ENCODE measurements at regions not wholly inside any gene's neighbourhood (a gene's known extent, or its start where the extent isn't known, plus 50 kb on each side); places are given as distances from the start of the nearest gene placed in this dataset.
A peak's percentile ranks its signal among the peaks of the same experiment; 100 is the strongest.

DNA sequence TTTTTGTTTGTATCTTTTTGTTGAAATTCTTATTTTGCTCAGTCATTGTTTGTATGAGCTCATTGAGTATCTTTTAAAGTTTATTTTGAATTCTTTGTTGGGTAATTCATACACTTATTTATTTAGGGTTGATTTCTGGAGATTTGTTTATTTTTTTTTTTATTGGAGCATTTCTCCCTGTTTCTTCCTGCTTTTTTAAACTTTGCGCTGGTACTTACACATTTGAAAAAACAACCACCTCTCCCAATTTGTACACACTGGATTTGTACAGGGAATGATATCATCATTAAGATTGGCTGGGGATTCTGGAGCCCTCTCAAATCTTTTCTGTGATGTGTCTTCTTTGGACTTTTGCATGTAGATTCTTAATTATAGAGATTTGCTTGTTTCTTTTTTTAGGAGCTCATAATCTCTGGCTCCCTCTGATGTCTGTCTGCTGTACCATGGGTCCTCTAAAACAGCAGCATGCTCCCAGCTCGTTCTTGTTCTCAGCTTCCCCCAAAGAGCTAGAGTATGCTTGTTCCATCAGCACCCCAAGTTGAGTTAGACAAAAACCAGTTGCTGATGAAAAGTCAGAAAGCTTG, 310.7 kb downstream of the DUSP10 start:
- DNase-seq (ENCODE audit: low read depth), result no peak

DNA sequence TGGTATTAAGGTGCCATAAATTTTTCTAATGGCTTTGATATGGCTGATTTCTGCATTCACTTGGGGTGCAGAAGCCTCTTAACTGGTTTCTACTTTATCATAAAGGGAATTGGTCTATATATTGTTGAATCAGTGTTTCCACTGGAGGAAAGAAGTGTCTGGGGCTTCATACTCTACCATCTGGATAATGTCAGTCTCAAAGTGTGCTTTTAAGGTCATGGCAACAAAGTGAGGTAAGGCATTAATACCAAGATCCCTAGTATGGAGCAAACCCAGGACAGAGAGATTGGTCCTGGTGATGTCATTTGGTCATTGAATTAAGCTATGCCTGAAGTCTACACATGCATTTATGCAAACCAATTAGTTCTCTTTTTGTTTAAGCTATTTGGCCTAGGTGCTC, 309.9 kb downstream of the DUSP10 start:
- no peak for DNase-seq (ENCODE audit: low read depth)

DNA sequence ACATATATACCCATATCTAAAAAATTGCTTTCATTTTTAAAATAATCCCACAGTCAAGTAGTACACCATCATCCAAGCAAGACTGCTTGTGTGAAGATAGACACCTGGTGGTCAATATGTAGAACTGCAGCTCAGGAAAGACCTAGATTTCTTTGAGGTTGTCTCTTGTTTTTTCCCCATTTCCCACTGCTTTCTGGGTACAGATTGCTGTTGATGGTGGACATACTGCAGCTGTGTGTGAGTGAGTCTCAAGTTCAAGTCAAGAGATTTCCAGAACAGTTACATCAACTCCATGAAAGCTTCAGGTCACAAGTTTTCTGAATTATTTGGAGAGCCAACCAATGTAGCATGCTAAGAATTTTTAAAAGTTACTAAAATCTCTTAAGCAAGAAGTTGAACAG, 306.4 kb downstream of the DUSP10 start:
- no peak for DNase-seq (ENCODE audit: low read depth)

DNA sequence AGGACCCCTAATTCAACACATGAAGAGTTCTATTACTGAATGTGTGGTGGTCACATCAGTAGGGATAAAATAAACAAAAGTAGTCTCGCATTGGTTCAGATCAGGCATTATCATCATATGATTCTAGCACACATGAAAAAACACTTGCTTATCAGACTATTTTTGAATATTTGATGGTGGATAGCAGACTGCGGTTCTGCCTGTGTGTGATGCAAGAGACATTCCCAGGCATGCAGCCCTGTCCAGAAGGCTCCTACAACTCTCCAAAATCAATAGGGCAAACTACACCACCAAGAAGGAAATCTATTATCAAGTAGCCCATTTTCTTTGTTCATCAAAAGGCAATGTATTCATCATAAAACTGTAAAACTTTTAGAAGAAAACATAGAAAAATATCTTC, 304.7 kb downstream of the DUSP10 start:
- no peak for DNase-seq (ENCODE audit: low read depth)

DNA sequence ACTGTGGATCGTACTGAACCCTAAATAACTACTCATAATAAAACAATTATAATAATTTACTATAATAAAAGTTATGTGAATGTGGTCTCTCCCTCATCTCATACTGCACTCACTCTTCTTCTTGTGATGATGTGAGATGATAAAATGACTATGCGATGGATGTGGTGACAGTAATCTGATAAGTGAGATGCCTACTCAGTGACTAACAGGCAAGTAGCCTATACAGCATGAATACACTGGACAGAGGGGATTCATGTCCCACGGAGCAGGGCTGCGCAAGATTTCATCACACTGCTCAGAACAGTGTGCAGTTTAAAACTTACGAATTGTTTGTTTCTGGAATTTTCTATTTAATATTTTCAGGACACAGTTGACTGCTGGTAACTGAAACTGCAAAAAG, 304.0 kb downstream of the DUSP10 start:
- DNase-seq (ENCODE audit: low read depth), result no peak

DNA sequence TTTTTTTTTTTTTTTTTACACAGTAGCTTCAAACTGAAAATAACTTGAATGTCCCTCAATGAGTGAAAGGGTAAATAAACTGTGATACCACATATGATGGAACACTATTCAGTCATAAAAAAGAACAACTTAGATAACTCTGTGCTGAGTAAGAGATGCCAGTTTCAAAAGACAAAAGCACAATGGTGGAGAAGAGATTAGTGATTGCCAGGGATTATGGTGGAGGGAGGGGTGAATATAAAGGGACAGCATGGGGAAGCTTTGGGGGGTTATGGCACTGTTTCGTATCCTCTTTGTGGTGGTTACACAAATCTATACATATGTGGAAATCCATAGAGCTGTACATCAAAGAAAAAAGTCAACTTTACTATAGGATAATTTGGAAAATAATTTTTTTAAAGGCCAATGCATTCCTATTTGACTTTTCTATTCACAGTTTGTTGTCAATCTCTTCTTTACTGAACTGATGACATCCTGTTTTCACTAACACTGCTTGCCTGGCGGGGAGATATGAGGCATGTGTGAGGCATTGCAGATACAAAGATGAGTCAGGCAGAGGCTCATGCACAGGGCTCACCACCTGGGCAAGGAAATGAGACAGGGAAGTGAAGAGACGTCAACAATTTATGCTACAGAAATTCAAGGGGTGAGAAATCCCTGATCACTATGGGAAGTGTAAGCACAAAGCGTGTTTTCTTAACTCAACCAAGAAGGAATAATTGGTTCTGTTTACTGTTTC, 302.7 kb downstream of the DUSP10 start:
- DNase-seq (ENCODE audit: low read depth), result peak; percentile 56

DNA sequence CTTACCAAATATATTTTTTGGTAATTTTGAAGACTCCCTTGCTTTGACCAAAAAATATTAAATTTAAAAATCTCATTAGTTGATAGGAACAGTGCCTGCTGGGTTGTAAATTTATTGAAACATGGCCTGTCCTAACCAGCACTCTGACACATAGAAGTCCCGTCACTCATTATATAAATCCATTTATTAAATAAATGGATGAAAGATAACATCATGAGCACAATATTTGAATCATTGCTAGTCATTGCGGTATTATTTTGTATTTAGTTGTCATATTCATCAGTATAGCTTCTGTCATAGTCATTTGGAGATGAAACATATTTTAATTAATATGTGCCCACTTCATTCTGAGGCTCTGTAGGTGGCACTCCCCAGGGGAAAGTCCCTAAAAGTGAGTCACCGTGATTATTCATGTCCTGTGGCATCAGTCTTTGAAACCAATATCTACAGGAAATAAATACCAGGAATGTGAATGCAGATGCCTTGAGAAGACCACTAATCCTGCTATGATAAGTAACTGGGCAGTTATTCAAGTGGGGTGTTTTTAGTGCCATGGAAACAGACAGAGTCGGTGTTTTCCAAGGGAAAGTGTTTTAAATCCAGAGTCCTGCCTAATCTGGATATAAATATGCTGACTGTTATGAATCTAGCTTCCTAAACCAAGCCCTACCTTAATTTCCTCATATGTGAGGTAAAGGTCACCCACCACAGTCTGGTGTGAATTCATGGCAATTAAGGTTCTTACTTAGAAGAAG, 302.0 kb downstream of the DUSP10 start:
- DNase-seq (ENCODE audit: low read depth), result peak; percentile 45

DNA sequence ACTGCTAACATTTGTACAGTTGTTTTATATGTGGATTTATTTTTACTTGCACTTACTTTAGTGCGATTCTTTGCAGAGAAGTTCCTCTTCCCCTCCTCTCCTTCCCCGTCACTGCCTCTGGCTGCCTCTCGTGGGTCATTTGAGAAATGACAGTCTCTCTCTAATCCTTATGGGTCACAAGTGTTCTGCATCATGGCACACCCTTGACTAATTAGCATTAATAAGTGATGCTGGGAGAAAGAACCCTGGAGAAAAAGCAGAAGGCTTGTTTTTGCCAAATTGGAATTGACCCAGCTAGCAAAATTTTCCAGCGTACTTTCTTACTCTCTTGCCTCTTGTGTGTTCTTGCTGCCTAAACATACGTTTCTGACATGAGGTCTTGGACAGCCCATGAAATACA, 301.2 kb downstream of the DUSP10 start:
- DNase-seq (ENCODE audit: low read depth), result no peak

DNA sequence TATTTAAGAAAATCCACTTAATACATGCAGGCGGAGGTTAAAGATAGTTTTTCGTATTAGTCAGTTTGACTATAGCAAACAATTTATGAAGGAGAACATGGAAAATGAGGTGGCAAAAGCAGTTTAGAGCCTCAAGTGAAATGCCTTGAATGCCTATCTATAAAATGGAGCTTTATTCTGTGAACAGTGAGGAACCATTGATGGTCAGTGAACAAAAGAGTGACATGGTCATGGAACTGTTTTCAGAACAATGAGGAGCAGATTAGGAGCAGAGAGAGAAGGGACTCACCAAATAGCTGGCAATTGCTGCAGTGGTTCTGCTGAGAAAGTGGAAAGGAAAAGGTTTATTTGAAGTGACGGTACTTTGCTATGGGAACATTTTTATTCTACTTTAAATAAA, 299.8 kb downstream of the DUSP10 start:
- DNase-seq (ENCODE audit: low read depth), result no peak

DNA sequence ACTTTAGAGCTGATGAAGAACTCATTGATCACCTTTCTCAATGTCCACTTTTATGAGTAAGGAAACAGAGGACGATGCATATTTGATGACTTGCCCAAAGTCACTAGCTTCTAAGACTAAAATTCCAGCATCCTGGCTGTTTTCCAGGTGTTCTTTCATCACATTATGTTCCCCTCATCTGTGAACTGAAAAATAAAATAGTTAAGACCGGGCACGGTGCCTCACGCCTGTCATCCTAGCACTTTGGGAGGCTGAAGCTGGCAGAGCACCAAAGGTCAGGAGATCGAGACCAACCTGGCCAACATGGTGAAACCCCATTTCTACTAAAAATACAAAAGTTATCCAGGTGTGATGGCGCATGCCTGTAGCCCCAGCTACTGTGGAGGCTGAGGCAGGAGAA, 297.5 kb downstream of the DUSP10 start:
- DNase-seq (ENCODE audit: low read depth), result no peak

DNA sequence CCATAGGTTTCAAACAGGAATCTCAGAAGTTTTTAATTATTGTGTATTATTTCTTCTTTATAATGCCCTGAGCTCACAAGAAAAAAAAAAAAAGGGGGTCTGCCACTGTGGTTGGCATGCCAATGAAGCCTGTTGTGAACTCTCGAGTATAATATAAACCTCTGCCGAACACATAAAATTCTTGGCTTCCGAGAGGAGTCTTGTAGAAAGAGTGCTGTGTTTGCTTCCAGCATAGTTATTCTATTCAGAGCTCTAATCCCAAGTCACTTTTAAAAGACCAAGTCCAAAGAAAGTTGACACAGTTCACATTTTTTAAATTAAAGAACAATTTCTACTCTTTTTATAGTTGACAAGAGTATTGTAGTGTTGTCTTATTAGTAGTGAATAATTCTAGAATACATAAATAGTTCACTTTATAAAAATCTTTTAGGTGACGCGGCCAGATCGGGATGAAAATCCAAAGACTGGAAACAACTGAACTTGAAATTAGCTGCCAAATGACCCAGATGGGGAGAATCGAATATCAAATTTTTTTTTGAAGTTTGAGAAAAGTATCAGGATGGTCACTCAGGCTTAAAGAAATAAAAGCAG, 293.2 kb downstream of the DUSP10 start:
- DNase-seq (ENCODE audit: low read depth), result no peak

DNA sequence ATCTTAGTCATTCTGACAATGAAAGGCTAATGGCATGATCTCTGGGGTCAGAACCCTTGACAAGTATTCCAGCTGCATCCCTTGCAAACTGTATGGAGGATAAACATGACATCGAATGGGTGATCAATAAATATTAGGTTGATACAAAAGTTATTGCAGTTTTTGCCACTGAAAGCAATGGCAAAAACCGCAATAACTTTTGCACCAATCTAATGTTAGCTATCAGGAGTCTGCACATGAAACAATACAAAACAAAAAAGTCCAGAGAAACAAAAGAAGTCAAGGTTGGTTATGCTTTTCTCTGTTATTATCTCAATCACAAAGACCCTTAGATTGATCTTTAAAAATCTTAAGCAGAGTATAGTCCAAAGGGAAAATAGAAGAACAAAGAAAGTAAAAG, 292.7 kb downstream of the DUSP10 start:
- DNase-seq (ENCODE audit: low read depth), result no peak

DNA sequence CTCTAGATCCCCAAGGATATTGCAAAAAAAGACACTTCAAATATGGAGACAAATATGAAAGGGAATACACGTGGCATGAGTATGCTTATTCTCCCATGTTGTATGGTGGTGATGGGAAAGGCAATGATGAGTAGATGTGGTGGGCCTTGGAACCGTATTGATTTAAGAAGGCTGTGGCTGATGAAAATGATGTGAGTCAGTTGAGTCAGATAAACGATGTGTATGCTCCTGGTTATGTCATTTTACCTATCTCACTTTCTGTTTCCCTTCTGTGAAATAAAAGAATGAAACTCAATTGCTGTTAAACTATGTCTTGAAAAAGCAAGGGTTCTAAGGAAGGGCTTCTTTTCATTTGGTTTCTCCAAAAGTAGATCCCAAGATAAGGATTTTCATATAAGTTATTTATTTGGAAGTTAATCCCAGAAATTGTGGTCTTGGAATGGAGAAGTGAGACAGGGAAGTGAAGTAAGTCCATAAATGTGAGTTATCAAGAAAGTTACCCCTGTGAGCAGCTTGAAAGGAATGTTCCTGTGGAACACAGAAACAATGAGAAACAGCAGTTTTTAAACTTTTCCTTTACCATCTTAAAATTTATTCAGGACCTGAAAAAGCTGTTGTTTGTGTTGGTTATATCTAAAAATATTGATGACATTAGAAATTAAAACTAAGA, 292.0 kb downstream of the DUSP10 start:
- DNase-seq (ENCODE audit: low read depth), result no peak

DNA sequence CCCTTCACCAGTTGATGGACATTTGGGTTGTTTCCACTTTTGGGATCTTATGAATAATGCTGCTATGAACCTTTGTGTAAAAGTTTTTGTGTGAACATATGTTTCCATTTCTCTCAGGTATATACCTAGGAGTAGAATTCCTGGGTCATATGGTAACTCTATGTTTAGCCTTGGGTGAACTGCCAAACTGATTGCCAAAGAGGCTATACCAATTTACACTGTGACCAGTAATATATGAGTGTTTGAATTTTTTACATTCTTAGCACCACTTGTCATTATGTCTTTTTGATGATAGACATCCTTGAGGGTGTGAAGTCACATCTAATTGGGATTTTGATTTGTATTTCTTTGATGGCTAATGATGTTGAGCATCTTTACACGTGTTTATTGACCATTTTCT, 290.1 kb downstream of the DUSP10 start:
- DNase-seq (ENCODE audit: low read depth), result no peak

DNA sequence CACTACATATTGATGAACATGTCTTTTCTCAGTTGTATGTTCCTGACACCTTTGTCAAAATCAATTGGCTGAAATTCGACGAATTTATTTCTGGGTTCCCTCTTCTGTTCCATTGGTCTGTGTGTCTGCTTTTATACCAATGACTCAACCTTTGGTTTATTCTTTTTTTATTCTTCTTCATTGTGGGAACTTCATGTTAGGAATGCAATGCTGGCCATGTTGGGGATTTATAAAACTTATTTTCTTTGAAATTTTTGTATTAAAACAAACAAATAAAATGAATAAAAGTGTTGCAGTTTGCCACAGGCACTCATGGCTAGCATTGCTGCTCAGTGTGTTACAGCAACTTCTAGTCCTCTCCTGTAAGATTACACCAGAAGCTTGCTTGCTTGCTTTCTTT, 287.8 kb downstream of the DUSP10 start:
- no peak for DNase-seq (ENCODE audit: low read depth)

DNA sequence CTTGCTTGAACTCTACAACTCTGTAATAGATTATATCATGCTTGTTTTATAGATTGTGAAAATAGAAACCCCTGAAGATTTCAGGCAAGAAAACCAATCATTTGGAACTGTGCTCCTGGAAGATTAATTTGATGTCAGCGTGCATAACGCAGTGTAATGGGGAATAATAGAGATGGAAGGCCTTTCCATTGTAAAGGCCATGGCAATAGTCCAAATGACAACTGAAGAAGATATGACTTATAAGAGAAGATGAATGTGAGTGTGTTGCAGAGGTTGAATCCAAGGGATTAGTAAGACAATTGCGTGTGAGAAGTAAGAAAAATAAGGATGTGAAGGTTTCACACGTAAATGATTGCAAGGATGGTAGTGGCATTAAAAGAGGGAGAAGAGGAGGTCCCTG, 285.0 kb downstream of the DUSP10 start:
- DNase-seq (ENCODE audit: low read depth), result no peak

DNA sequence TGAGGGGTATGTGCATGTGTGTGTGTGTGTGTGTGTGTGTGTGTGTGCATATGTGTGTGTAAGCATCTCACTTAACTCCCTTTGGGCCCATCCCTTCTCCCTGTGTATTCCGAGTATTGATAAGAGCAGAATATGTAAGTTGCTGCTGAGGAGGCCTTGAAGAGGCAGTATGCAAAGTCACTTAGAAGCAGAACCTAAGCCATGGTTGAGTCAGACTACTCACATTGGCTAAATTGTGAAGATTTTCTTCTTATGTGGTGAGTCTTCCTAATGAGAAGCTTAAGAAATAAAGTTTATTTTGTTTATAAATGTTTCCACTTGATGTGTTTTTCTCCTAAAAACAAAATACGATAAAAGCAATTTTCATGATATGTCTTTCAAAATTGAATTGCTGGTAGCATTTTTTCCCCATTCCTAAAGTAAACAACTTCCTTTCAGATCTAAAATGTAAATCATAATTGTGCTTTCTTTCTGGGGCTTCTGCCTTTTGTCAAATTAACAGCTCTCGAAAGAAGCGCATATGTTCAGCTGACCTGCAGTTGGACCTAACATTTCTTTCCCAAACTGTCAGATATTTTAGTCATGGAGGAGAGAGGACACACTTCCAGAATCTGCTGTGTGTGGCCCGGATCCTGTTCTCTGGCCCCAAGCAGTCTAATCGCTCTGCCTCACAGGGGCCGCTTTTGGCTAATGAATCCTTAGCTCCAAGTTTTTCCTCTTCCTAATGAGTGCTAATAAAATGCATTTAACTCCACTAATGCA, 284.0 kb downstream of the DUSP10 start:
- no peak for DNase-seq (ENCODE audit: low read depth)

DNA sequence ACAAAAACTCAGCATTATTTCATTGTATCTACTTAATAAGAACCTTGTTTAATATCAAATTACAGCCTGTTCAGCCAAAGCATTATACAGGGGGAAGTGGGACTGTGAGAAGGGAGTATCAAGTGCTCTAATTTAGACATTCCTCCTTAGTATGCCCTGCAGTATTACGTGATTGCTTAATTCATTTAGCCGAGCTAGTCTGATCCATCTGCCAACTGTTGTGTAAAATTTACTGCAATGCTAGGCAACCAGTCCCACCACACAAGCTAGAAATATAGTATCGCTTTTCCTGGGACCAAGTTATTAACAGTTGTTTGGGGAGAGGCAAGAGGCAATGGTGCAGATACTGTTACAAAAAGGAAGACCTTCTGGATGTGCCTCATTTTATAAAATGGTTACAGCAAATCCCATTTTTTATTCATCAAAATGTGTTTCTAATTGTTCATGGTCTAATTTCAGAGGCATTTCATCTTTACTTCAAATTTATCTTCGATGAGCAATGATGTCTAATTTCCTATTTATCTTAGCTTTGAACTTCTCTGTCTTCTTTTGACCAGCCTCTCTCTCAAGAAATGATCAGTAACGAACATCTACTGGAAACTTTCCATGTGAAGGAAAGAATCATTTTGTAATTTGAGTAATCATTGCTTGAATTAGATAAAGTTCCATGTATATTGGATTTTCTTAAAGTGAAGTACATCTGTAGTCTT, 283.3 kb downstream of the DUSP10 start:
- no peak for DNase-seq (ENCODE audit: low read depth)

DNA sequence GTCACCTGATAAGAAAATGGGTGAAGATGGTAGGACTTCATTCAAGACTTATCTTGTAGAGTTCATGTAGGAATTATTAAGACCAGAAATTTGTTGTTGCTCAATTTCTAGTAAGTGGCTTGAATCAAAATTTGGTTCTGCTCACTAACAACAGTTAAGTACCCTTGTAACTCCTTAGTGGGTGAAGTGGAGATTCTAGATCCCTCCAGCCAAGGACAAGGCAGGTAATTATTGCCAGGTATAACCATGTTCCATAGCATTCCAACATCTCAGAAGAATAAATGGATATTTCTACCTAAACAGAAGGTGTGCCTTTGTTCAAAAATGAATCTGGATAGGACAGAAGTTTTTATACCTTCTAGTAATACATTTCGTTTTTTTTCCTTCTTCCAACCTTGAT, 282.3 kb downstream of the DUSP10 start:
- no peak for DNase-seq (ENCODE audit: low read depth)

DNA sequence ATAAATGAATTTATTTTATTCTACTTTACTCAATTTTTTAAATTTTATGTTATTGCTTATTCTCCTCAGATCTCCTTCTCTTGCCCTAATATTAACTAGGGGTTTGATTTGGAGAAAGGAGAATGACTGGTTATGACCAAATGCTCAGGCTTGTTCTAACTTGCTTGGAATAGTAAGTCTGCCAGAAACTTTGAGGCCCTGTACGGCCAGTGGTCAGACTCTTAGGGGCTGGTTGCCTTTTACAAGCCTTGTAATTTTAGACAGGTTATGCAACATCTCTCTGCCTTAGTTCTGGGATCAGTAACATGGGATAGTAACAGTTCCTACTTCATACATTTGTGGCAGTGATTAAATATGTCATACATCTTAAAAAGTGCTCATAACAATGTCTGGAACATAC, 279.5 kb downstream of the DUSP10 start:
- no peak for DNase-seq (ENCODE audit: low read depth)

DNA sequence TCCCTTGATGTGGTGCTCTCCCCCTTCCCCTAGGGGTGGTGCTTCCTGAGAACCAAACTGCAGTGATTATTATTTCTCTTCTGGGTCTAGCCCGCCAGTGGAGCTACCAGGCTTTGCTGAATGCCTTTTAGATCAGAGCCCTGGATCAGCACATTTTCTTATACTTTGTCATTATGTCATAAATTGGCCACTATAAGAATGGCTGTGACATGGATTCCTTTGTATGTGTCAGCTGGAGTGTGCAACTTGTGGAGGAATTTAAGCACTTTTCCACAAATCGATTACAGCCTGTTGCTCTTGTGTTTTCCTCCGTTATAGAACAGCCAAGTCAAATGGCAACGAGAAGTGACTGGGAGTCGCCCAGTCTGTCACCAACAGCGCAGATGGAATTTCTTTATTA, 273.3 kb downstream of the DUSP10 start:
- no peak for DNase-seq (ENCODE audit: low read depth)
